ENCODE measurements at regions not wholly inside any gene's neighbourhood (a gene's known extent, or its start where the extent isn't known, plus 50 kb on each side); places are given as distances from the start of the nearest gene placed in this dataset.

DNA sequence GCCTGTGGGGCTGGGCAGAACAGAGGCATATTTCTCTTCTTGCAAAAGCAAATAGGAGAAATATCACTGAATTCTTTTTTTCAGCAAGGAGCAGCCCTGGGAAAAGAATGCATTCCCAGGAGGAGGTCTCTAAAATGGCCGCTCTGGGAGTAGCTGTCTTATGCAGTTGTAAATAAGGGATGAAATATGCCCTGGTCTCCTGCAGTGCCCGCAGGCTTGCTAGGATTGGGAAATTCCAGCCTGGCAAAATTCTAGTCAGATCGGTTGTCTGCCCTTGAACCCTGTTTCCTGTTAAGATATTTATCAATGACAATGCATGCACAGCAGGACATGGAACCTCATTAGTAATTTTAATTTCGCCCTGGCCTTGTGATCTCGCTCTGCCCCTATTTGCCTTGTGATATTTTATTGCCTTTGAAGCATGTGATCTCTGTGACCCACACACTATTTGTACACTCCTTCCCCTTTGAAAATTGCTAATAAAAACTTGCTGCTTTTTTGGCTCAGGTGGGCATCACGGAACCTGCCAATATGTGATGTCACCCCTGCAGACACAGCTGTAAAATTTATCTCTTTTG, 1993.2 kb downstream of the PCDH9 start:
- TF ChIP-seq CTBP1 (IDR thresholded peaks at IDR 0.05; ENCODE audit: borderline replicate concordance) (no peak), ZNF384 (IDR thresholded peaks at IDR 0.05) (no peak), L3MBTL2 (conservative IDR thresholded peaks at IDR 0.05) (no peak), SP1 (IDR thresholded peaks at IDR 0.05) (no peak), BHLHE40 (IDR thresholded peaks at IDR 0.05; ENCODE audit: borderline replicate concordance) (no peak), TARDBP (IDR thresholded peaks at IDR 0.05) (no peak), ELF4 (IDR thresholded peaks at IDR 0.05) (no peak), FOXM1 (IDR thresholded peaks at IDR 0.05; ENCODE audit: borderline replicate concordance) (no peak)

Measured in HEK293T (cell line).